ENCODE measurements at regions not wholly inside any gene's neighbourhood (a gene's known extent, or its start where the extent isn't known, plus 50 kb on each side); places are given as distances from the start of the nearest gene placed in this dataset.
"Not testable (repeated sequence)": the region's sequence is repeated elsewhere in the genome, so short reads cannot be mapped to it uniquely, and the experiment has no call there.

- Mint-ChIP-seq H3K36me3 (no peaks in the 10 kb centered on the region), H3K27ac (no peak overlapping the region), H3K4me3 (no peak overlapping the region), H3K4me1 (no peaks in the 10 kb centered on the region), H3K9me3 (peaks cover 7% of the 10 kb centered on the region)
- no peak for DNase-seq (ENCODE audit: low spot score in 2 of 2)
- no peak for ATAC-seq
Measured at GRCh38 chr9:80771555-80772347, 917.6 kb downstream of the TLE1 start.

- H3K27ac Mint-ChIP-seq: no peak overlapping the region
- H3K4me3 Mint-ChIP-seq: no peak overlapping the region
- ATAC-seq (no peak), DNase-seq (ENCODE audit: low spot score in 2 of 2) (no peak)
- no peaks in the 10 kb centered on the region for H3K4me1 Mint-ChIP-seq
- H3K9me3 Mint-ChIP-seq: peaks cover 8% of the 10 kb centered on the region
- no peaks in the 10 kb centered on the region for H3K36me3 Mint-ChIP-seq
Measured at GRCh38 chr9:80763536-80763935, 925.8 kb downstream of the TLE1 start.

- no peak for ATAC-seq
- no peaks in the 10 kb centered on the region for H3K36me3 Mint-ChIP-seq
- no peak for DNase-seq (ENCODE audit: low spot score in 2 of 2)
- H3K4me3 Mint-ChIP-seq: no peak overlapping the region
- no peak overlapping the region for H3K27ac Mint-ChIP-seq
- H3K9me3 Mint-ChIP-seq: peaks cover 8% of the 10 kb centered on the region
- H3K4me1 Mint-ChIP-seq: no peaks in the 10 kb centered on the region
Measured at GRCh38 chr9:80755586-80755985, 933.8 kb downstream of the TLE1 start.

DNA sequence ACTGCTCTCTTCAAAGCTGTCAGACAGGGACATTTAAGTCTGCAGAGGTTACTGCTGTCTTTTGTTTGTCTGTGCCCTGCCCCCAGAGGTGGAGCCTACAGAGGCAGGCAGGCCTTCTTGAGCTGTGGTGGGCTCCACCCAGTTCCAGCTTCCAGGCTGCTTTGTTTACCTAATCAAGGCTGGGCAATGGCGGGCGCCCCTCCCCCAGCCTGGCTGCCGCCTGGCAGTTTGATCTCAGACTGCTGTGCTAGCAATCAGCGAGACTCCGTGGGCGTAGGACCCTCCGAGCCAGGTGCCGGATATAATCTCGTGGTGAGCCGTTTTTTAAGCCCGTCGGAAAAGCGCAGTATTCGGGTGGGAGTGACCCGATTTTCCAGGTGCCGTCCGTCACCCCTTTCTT lies 942.3 kb downstream of the TLE1 start:
- not testable (repeated sequence) for H3K36me3 Mint-ChIP-seq; H3K4me3 Mint-ChIP-seq; DNase-seq (ENCODE audit: low spot score in 2 of 2); H3K27ac Mint-ChIP-seq; ATAC-seq; H3K4me1 Mint-ChIP-seq; H3K9me3 Mint-ChIP-seq

- Mint-ChIP-seq H3K36me3 (no peaks in the 10 kb centered on the region), H3K4me1 (no peaks in the 10 kb centered on the region), H3K27ac (no peak overlapping the region), H3K9me3 (peaks cover 8% of the 10 kb centered on the region), H3K4me3 (no peak overlapping the region)
- DNase-seq (ENCODE audit: low spot score in 2 of 2) (no peak), ATAC-seq (no peak)
Measured at GRCh38 chr9:80732506-80732905, 956.8 kb downstream of the TLE1 start.

GRCh38 chr9:80720579-80720978 lies 968.8 kb downstream of the TLE1 start:
- no peak for ATAC-seq
- H3K27ac Mint-ChIP-seq: no peak overlapping the region
- H3K36me3 Mint-ChIP-seq: no peaks in the 10 kb centered on the region

DNA sequence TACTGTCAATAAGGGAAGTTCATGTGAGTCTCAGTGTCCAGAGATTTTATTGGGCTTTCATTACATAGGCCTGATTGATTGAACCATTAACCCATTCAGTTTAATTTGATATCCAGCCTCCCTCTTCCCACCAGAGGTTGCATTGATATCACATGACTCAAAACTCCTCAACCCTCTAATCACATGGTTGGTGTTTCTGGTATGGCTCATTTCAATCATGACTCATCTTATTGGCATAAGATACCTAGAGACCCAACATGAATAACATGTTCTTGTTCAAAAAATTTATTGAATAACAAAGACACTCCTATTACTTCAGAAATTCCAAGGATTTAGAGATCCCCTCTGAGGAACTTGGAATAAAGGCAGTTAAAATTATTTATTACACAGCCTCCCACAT lies 982.2 kb downstream of the TLE1 start:
- H3K27ac Mint-ChIP-seq: no peak overlapping the region
- H3K9me3 Mint-ChIP-seq: peaks cover 30% of the 10 kb centered on the region
- H3K4me3 Mint-ChIP-seq: no peak overlapping the region
- no peaks in the 10 kb centered on the region for H3K4me1 Mint-ChIP-seq
- no peaks in the 10 kb centered on the region for H3K36me3 Mint-ChIP-seq
- ATAC-seq (no peak), DNase-seq (ENCODE audit: low spot score in 2 of 2) (no peak)

More at GRCh38 chr9:80720579-80720978, 968.8 kb downstream of the TLE1 start:
- no peak overlapping the region for H3K4me3 Mint-ChIP-seq
- H3K9me3 Mint-ChIP-seq: peaks cover 22% of the 10 kb centered on the region
- DNase-seq (ENCODE audit: low spot score in 2 of 2): no peak
- no peaks in the 10 kb centered on the region for H3K4me1 Mint-ChIP-seq

GRCh38 chr9:80701061-80701460 lies 988.3 kb downstream of the TLE1 start:
- H3K27ac Mint-ChIP-seq: no peak overlapping the region
- peaks cover 14% of the 10 kb centered on the region for H3K9me3 Mint-ChIP-seq
- ATAC-seq (no peak), DNase-seq (ENCODE audit: low spot score in 2 of 2) (no peak)
- no peaks in the 10 kb centered on the region for H3K4me1 Mint-ChIP-seq
- H3K4me3 Mint-ChIP-seq: no peak overlapping the region
- H3K36me3 Mint-ChIP-seq: no peaks in the 10 kb centered on the region

GRCh38 chr9:80699511-80699998 lies 989.8 kb downstream of the TLE1 start:
- Mint-ChIP-seq H3K36me3 (no peaks in the 10 kb centered on the region), H3K27ac (no peak overlapping the region), H3K9me3 (peaks cover 9% of the 10 kb centered on the region), H3K4me3 (no peak overlapping the region), H3K4me1 (no peaks in the 10 kb centered on the region)
- no peak for ATAC-seq
- DNase-seq (ENCODE audit: low spot score in 2 of 2): no peak

- Mint-ChIP-seq H3K4me3 (no peak overlapping the region), H3K9me3 (peaks cover 12% of the 10 kb centered on the region), H3K4me1 (no peaks in the 10 kb centered on the region), H3K27ac (no peak overlapping the region), H3K36me3 (no peaks in the 10 kb centered on the region)
- ATAC-seq: no peak
- DNase-seq (ENCODE audit: low spot score in 2 of 2): no peak
Measured at GRCh38 chr9:80698725-80699410, 990.5 kb downstream of the TLE1 start.

DNA sequence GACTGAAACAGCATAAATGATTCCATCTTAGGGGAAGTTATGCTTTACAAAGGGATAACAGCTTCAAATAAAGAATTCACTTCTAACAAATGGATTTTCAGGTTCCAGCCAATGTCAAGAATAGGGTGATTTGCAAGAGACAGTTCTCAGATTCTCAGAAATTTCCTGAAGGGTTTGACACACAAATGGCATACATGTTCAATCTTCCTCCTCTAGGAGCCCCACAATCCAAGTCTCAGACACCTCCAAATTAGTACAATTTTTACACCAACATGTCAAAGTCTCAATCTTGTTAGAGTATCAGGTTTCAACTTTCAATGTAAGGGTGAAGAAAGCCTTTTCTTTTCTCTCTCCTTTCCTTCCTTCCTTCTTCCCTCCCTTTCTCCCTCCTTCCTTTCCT lies 996.6 kb downstream of the TLE1 start:
- DNase-seq (ENCODE audit: low spot score in 2 of 2): no peak
- Mint-ChIP-seq H3K27ac (no peak overlapping the region), H3K4me3 (no peak overlapping the region), H3K36me3 (no peaks in the 10 kb centered on the region), H3K9me3 (peaks cover 5% of the 10 kb centered on the region), H3K4me1 (no peaks in the 10 kb centered on the region)
- no peak for ATAC-seq

GRCh38 chr9:80691229-80691628 lies 998.1 kb downstream of the TLE1 start:
- no peak for DNase-seq (ENCODE audit: low spot score in 2 of 2)
- Mint-ChIP-seq H3K27ac (no peak overlapping the region), H3K36me3 (no peaks in the 10 kb centered on the region)

DNA sequence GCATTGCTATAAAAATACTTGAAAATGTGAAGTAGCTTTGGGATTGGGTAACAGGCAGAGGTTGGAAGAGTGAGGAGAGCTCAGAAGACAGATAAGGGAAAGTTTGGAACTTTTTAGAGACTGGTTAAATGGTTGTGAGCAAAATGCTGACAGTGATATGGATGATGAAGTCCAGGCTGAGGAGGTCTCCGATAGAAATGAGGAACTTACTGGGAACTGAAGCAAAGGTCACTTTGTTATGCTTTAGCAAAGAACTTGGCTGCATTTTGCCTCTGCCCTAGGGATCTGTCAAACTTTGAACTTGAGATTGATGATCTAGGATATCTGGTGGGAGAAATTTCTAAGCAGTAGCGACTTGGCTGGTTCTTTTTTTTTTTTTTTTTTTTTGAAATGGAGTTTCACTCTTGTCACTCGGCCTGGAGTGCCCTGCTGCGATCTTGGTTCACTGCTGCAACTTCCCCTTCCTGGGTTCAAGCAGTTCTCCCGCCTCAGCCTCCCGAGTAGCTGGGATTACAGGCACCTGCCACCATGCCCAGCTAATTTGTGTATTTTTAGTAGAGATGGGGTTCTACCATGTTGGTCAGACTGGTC lies 998.9 kb downstream of the TLE1 start:
- H3K27ac Mint-ChIP-seq: no peak overlapping the region
- H3K9me3 Mint-ChIP-seq: peaks cover 4% of the 10 kb centered on the region
- no peak for ATAC-seq
- no peaks in the 10 kb centered on the region for H3K36me3 Mint-ChIP-seq
- no peak for DNase-seq (ENCODE audit: low spot score in 2 of 2)
- H3K4me1 Mint-ChIP-seq: no peaks in the 10 kb centered on the region
- no peak overlapping the region for H3K4me3 Mint-ChIP-seq

More at GRCh38 chr9:80691229-80691628, 998.1 kb downstream of the TLE1 start:
- no peaks in the 10 kb centered on the region for H3K4me1 Mint-ChIP-seq
- H3K4me3 Mint-ChIP-seq: no peak overlapping the region
- peaks cover 4% of the 10 kb centered on the region for H3K9me3 Mint-ChIP-seq
- ATAC-seq: no peak

DNA sequence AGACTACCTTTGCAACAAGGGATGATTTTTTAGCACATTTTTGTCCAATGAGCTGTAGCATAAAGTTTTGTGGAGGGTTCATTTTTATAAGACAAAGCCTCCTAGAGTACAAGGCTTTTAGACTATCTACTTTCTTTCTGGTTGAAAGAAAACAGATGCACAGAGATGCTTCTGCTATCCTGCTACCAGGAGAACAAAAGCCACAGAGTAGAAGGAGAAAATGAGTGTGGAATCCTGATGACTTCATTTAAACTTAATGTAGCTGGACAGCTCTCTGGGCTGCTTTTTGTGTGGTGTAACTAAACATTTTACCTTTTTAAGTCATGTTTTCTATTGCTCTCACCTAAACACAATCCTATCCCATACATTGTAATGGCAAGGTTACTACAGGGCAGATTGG lies 1009.4 kb downstream of the TLE1 start:
- DNase-seq (ENCODE audit: low spot score in 2 of 2) (no peak), ATAC-seq (no peak)
- Mint-ChIP-seq H3K36me3 (no peaks in the 10 kb centered on the region), H3K4me3 (no peak overlapping the region), H3K27ac (no peak overlapping the region), H3K9me3 (peaks cover 5% of the 10 kb centered on the region), H3K4me1 (no peaks in the 10 kb centered on the region)

DNA sequence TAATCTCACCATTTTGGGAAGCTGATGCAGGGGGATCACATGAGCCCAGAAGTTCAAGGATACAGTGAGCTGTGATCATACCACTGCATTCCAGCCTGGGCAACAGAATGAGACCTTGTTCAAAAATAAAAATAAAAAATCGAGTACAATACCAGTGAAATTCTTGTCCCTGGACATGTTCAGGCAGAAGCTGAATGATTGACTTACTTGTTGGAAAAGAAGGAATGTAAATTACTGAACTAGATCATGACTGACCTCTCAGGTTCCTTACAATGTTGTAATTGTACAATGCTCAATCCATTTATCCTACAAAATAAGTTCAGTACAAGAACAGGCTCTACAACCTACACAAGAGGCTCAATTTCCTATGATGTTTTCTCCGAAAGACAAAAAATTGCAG lies 1010.4 kb downstream of the TLE1 start:
- no peak for ATAC-seq
- Mint-ChIP-seq H3K36me3 (no peaks in the 10 kb centered on the region), H3K4me3 (no peak overlapping the region), H3K27ac (no peak overlapping the region), H3K9me3 (peaks cover 9% of the 10 kb centered on the region), H3K4me1 (no peaks in the 10 kb centered on the region)
- no peak for DNase-seq (ENCODE audit: low spot score in 2 of 2)

DNA sequence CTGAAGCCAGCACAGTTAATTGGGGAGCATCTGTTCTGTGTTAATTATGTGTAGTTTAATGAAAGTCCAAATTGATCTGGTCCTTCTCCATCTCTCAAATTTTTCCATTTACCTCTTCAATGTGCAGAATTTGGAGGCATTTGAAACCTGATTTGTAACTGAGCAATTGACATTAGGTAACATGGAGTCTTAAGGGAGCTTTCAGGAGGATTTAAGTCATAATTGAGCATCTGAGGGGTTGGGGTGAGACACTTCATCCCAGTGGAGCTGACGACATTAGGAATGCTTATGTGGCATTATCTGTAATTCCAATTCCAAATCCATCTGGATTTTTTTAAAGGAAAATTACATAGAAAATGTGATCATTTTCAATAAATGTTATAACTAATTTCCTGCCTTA lies 1015.9 kb downstream of the TLE1 start:
- H3K4me1 Mint-ChIP-seq: no peaks in the 10 kb centered on the region
- H3K36me3 Mint-ChIP-seq: no peaks in the 10 kb centered on the region
- ATAC-seq (no peak), DNase-seq (ENCODE audit: low spot score in 2 of 2) (no peak)
- peaks cover 4% of the 10 kb centered on the region for H3K9me3 Mint-ChIP-seq
- H3K4me3 Mint-ChIP-seq: no peak overlapping the region
- no peak overlapping the region for H3K27ac Mint-ChIP-seq

Measured in stimulated activated effector memory CD8-positive, alpha-beta T cell treated with anti-CD3 and anti-CD28 coated beads, Interleukin-12 subunit alpha, Interleukin-12 subunit beta, amount 100 ng/mL, for 72 hours (primary cell).